LNCaP clone FGC (cell line): ENCODE measurements at regions not wholly inside any gene's neighbourhood (a gene's known extent, or its start where the extent isn't known, plus 50 kb on each side); places are given as distances from the start of the nearest gene placed in this dataset.

Experiments used
- DNase-seq: peaks from one replicate; pipeline ENCODE4 v3.0.0-alpha.2; 2011; ENCODE audit warnings: low read depth
- H3K4me3 ChIP-seq: 2 replicates; pipeline ENCODE4 v1.5.1; 2011; ENCODE audit warnings: mild to moderate bottlenecking, low read depth, low read length, control low read depth
- CTCF ChIP-seq: IDR thresholded peaks from 2 replicates; pipeline ENCODE4 v1.5.1; 2012; ENCODE audit warnings: mild to moderate bottlenecking; ENCODE audit not compliant: control insufficient read depth, insufficient read depth; ENCODE audit errors: extremely low read depth

DNA sequence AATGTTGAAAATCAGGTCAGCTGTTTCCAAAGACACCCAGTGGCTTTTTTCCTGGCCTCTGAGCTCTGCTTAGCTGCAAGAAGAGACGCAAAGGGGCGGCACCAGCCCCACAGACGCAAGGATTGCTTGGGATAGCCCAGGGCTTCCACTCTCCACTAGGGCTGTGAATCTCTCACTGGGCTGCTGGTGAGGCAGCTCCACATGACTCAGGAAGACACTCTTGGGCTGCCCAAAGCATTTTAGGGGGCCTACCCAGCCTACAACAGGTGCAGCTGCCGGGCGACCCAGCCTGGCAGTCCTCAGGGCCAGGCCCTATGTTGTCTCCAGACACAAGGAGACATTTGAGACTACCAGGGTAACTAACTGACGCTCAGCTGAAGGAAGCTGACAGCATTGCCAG is 59.8 kb downstream of the FAM50B start:
- no peak for TF ChIP-seq CTCF
- no peak for DNase-seq
- H3K4me3 ChIP-seq = no peak overlapping the region

DNA sequence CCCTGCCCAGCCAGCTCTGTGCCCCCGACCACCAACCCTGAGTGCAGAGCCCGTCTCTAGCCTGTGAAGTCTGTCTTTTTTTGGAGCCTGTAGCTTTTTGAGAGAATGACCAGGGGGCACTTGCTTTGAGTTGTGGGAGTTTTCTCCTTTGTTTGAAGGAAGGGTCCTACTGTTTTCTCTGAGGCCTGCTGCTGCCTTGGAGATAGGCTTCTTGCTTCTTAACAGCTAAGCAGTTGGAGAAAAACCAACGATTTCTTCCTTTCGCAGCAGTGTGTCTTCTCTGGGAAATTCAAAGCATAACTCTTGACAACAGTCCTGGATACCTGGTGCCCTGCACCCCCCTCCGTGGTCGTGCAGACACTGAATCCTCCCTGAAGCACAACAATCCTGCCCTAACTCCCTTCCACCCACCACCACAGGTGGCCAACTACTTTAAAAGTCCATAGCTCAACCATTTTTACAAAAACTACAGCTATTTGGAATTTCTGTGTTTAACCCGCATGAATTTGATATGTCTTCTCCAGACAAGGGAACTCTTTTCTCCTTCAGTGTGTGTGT is 61.0 kb downstream of the FAM50B start:
- no peak for DNase-seq
- no peak overlapping the region for H3K4me3 ChIP-seq
- no peak for TF ChIP-seq CTCF

DNA sequence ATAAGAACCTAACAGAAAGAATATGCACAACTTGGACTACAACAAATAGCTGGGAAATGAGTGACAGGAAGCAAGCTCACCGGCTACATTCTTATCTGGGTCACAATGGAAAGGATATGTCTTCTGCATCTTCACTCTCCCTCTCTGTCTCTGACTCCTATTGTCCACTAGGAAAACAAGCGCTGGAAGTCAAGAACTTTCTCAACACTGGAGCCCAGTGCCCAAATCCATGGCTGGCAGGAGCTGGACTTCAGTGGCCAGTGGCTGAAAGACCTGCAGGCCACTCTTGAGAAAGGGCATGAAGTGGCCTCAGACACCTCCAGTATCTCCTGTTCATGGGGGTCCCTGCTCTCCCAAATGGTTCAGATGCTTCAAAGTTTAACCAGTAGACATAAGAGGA is 62.0 kb downstream of the FAM50B start:
- DNase-seq = no peak
- TF ChIP-seq CTCF = no peak
- H3K4me3 ChIP-seq = no peak overlapping the region

GRCh38 chr6:3911614-3912336 is 62.6 kb downstream of the FAM50B start:
- DNase-seq = no peak
- no peak overlapping the region for H3K4me3 ChIP-seq
- TF ChIP-seq CTCF = no peak

- DNase-seq = no peak
- no peak for TF ChIP-seq CTCF
These were observed 63.3 kb downstream of the FAM50B start for GRCh38 chr6:3912361-3913076.

GRCh38 chr6:3913077-3913957 is 64.1 kb downstream of the FAM50B start:
- peak; percentile 96 for DNase-seq
- H3K4me3 ChIP-seq = no peak overlapping the region
- TF ChIP-seq CTCF = no peak

More at GRCh38 chr6:3912361-3913076, 63.3 kb downstream of the FAM50B start:
- H3K4me3 ChIP-seq = no peak overlapping the region
